ENCODE measurements at regions not wholly inside any gene's neighbourhood (a gene's known extent, or its start where the extent isn't known, plus 50 kb on each side); places are given as distances from the start of the nearest gene placed in this dataset.

DNA sequence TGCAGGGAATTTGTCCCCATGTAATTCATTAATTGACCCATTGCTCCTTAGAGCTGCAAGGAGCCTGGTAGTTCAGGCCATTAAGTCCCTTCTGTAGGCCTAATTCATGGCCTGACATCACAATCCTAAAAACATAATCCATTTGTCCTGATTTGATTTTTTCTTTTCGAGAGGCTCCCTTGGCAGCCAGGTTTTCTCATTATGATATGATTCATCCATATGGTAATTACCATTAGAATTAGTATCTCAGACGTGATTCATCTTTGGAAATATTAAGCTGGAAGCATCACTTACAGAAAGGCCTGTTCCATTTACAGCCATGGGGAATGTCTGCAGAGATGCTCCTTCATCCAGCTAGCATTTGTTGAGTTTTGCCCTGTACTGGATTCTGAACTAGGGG lies 128.5 kb downstream of the PLCE1 start:
- TF ChIP-seq, protein P1, sequence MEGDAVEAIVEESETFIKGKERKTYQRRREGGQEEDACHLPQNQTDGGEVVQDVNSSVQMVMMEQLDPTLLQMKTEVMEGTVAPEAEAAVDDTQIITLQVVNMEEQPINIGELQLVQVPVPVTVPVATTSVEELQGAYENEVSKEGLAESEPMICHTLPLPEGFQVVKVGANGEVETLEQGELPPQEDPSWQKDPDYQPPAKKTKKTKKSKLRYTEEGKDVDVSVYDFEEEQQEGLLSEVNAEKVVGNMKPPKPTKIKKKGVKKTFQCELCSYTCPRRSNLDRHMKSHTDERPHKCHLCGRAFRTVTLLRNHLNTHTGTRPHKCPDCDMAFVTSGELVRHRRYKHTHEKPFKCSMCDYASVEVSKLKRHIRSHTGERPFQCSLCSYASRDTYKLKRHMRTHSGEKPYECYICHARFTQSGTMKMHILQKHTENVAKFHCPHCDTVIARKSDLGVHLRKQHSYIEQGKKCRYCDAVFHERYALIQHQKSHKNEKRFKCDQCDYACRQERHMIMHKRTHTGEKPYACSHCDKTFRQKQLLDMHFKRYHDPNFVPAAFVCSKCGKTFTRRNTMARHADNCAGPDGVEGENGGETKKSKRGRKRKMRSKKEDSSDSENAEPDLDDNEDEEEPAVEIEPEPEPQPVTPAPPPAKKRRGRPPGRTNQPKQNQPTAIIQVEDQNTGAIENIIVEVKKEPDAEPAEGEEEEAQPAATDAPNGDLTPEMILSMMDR (IDR thresholded peaks at IDR 0.05) = no peak
- TF ChIP-seq SIN3A (IDR thresholded peaks at IDR 0.05; ENCODE audit: borderline replicate concordance, insufficient read depth, low read depth, low read length) (no peak), TCF7L2 (IDR thresholded peaks at IDR 0.05; ENCODE audit: low read depth, low read length) (no peak), POLR2AphosphoS5 (IDR thresholded peaks at IDR 0.05; ENCODE audit: low read depth, low read length) (no peak)
